GM03348 (cell line): ENCODE measurements at regions not wholly inside any gene's neighbourhood (a gene's known extent, or its start where the extent isn't known, plus 50 kb on each side); places are given as distances from the start of the nearest gene placed in this dataset.
A peak's percentile ranks its signal among the peaks of the same experiment; 100 is the strongest.

Experiments used
- DNase-seq: peaks from one replicate; pipeline ENCODE4 v3.0.0; 2012; ENCODE audit warnings: low spot score

- no peak for DNase-seq
These were observed 357.3 kb downstream of the FOXA2 start for GRCh38 chr20:22226849-22227700.

GRCh38 chr20:22223236-22223635 lies 361.1 kb downstream of the FOXA2 start:
- DNase-seq: no peak

- DNase-seq: no peak
These were observed 366.5 kb downstream of the FOXA2 start for GRCh38 chr20:22217712-22218352.

GRCh38 chr20:22216984-22217383 lies 367.4 kb downstream of the FOXA2 start:
- no peak for DNase-seq

GRCh38 chr20:22214296-22214695 lies 370.1 kb downstream of the FOXA2 start:
- DNase-seq: no peak

- DNase-seq: no peak
These were observed 371.1 kb downstream of the FOXA2 start for GRCh38 chr20:22213271-22213670.

GRCh38 chr20:22207280-22207679 lies 377.1 kb downstream of the FOXA2 start:
- no peak for DNase-seq

- no peak for DNase-seq
These were observed 379.6 kb downstream of the FOXA2 start for GRCh38 chr20:22204801-22205200.

- no peak for DNase-seq
These were observed 402.2 kb downstream of the FOXA2 start for GRCh38 chr20:22182148-22182547.

GRCh38 chr20:22180244-22180643 lies 404.1 kb downstream of the FOXA2 start:
- DNase-seq: no peak

GRCh38 chr20:22160101-22160652 lies 424.2 kb downstream of the FOXA2 start:
- no peak for DNase-seq

- no peak for DNase-seq
These were observed 425.1 kb downstream of the FOXA2 start for GRCh38 chr20:22159276-22159675.

- DNase-seq: no peak
These were observed 422.1 kb downstream of the PAX1 start for GRCh38 chr20:22127587-22127986.

GRCh38 chr20:22106308-22106938 lies 401.0 kb downstream of the PAX1 start:
- DNase-seq: peak; percentile 62

- DNase-seq: no peak
These were observed 396.1 kb downstream of the PAX1 start for GRCh38 chr20:22101606-22102005.

GRCh38 chr20:22100686-22101085 lies 395.2 kb downstream of the PAX1 start:
- DNase-seq: no peak

- no peak for DNase-seq
These were observed 393.9 kb downstream of the PAX1 start for GRCh38 chr20:22099348-22099747.

- DNase-seq: no peak
These were observed 393.0 kb downstream of the PAX1 start for GRCh38 chr20:22098511-22098910.

GRCh38 chr20:22093122-22093521 lies 387.7 kb downstream of the PAX1 start:
- DNase-seq: no peak

GRCh38 chr20:22088882-22089281 lies 383.4 kb downstream of the PAX1 start:
- DNase-seq: no peak

- DNase-seq: no peak
These were observed 375.5 kb downstream of the PAX1 start for GRCh38 chr20:22080985-22081384.

GRCh38 chr20:22074635-22075034 lies 369.2 kb downstream of the PAX1 start:
- DNase-seq: no peak

- no peak for DNase-seq
These were observed 366.4 kb downstream of the PAX1 start for GRCh38 chr20:22071841-22072240.
